HK-2 (cell line): ENCODE measurements at regions not wholly inside any gene's neighbourhood (a gene's known extent, or its start where the extent isn't known, plus 50 kb on each side); places are given as distances from the start of the nearest gene placed in this dataset.

Experiments
- DNase-seq: peaks from one replicate; pipeline ENCODE4 v3.0.0-alpha.2; 2018; ENCODE audit not compliant: unreplicated experiment

DNA sequence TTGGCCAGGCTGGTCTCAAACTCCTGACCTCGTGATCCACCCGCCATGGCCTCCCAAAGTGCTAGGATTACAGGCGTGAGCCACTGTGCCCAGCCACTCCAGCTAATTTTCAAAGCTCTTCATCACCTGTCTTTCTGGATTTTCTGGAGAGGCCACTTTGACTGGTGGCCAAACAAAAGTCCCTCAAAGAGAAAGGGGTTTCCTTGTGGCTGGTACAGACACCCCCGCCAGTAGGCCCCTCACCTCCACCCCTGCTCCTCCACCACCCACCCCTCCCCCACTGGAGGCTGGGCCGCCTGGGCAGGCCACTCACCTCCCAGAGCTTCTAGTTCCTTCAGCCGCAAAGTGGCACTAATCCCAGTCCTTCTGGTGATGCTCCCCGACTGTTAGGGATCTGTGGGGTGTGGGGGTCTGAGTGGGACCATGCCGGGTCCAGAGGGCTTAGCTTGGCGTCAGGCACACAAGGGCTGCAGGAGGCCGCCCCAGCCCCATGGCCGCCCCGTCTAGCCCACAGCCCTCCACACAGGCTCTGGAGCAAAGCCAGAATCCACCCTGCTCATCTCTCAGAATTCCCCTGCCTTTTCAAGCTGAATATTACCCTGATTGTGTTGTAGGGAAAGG lies 182.0 kb upstream of the IER5L start:
- DNase-seq, result no peak

DNA sequence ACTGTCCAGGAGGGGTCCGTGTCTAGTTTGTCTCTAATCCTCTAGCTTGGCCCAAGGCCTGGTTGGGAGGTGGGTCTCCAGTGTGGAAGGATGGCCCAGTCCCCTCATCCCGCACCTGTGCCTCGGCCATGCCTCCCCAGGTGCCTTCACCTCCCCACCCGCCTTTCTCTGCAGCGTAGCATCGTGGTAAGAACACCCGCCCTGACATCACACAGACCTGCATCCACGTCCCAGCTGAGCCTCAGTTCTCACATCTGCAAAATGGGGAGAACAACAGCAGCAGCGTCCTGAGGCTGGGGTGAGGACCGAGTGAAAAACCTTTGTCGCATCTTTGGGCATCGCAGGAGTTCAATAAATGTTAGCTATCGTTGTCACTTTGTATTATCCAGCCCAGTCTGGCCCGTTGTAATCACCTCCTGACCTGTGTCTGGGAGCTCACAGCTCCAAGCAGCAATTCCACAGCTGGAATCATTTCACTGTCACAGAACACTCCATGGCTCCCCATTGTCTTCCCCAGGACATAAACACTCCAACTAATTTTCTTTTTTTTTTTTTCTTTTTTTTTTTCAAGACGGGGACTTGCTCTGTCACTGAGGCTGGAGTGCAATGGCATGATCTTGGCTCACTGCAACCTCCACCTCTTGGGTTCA lies 181.2 kb upstream of the IER5L start:
- DNase-seq, result no peak

DNA sequence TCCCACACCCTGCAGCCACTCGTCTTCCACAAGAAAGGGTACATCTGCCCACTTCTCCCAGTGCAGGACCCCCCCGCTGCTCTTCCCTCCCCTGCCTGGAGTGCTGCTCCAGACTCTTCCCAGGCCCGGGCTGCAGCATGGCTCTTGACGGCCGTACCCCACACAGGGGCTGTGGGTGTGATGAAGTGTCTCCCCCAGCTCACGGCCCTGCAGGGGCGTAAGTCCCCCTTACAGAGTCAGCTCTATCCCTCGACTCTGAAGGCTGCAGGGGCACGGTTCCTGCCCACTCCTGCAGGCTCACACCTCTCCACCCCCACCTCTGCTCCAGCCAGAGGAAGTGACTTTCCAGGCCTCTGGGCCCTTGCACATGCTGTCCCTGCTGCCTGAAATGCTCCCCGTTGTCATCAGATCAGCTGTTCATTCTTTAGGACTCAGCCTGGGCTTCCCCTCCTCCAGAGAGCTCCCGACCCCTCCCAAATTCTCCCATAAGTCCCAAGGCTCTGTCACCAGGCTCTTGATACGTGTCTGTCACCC lies 180.6 kb upstream of the IER5L start:
- no peak for DNase-seq

DNA sequence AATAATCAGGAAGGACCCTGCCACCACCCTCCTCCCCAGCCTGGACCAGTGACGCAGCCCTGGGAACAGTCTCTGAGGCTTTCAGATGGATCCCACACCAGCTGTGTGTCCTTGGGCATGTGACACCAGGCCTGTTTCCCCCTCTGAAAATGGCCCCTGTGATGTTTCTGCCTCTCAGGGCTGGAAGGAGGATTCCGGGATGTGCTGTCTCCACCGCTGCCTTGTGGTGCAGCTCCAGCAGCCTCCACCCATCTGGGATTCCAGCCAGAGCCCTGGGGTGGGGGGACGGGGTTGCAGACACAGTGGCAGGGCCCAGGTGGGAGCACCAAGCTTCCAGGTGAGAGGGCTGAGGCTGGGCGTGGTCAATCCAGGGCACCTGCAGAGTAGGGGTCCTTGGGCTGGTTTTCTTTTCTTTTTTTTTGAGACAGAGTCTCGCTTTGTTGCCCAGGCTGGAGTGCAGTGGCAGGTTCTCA lies 179.7 kb upstream of the IER5L start:
- DNase-seq, result no peak

DNA sequence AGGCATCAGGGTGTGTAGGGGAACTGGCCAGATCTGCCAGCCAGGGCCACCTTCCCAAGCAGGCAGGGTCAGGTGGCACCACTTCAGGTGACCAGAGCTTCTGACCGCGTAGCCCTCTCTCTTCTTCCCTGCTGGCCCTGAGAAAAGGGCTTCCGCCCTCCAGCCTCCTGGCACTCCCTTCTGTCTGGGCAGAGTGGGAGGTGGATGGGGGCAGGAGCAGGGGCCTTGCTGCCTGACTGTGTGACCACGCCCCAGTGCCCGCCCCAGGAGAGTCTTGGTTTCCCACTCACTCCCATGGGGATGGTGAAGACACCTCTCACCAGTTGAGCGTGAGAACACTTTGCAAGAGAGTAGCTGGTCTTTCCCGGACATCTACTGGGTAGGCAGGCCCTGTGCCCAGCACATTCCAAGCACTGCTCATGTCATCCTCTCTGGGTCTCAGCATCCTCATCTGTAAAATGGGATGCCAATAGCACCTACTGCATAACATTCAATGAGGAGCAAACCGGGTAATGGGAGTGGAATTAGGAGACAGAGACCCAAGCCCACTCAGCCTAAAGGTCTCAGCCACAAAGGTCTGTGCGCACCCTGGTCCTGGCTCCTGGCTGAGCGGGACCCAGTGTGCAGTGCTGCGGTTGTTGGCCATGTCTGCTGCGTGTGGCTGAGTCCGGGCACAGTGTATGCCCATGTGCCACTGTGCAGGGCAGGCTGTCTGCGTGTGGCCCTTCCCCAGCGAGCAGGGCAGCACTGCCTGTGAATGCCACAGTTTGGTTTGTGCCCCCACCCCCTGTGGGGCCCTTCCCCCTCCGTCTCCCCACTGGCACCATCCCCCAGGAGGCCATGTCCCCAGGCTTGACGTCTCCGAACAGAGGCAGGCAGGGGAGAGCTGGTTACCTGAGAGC lies 179.1 kb upstream of the IER5L start:
- DNase-seq, result no peak

DNA sequence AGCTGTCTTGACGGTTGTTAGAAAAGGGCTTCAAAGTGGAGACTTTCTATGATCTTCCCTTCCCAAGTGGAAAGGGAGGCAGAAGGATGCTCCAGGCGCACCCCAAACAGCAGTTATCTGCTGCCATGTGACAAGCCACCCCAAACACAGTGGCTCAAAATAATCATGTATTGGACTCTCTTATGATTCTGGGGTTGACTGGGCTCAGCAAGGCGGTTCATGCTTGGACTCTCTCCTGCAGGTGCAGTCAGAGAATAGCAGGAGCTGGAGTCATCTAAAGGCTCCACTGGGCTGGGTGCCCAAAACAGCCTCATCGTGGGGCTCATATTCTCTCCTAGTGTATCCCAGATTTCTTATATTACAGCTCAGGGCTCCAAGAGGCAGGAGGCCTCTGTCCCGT lies 177.6 kb upstream of the IER5L start:
- DNase-seq, result no peak

DNA sequence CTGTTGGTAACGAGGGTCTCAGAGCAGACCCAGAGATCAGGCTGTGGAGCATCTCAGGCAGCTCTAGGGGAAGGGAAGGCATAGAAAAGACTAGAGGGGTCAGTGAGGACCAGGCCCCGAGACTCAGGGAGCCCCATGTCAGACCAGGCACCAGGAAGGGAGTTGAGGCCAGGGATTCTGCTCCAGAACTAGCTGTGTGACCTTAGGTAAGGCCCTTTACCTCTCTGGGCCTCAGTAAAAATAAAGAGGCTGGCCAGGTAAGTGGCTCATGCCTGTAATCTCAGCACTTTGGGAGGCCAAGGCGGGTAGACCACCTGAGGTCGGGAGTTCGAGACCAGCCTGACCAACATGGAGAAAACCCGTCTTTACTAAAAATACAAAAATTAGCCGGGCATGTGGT lies 176.4 kb upstream of the IER5L start:
- DNase-seq, result no peak

DNA sequence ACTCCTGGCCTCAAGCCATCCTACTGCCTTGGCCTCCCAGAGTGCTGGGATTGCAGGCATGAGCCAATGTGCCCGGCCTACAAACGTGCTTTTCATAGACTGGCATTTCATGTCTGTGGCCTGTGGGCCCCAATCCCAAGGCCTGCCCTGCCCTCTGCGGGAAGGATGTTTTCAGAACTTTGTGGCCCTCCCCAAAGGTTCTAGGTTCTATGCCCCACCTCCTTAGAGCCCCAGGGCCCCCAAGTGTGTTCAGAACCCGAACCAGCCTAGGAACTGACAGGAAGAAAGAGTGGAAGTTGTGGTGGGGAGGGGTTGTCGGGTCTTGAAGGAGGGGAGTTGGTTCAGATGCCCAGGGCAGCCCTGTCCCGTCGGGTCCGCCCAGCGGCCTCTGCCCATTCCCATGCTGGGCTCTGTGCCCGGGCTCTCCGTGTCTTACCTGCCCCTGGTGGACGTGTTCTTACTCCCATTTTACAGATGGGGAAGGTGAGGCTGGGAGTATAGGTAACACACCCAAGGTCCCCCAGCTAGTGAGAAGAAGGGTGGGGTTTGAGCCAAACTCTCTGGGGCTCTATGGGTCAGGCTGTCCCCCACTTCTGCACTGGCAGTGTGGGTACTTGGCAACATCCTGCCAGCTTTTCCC lies 175.8 kb upstream of the IER5L start:
- DNase-seq, result no peak

DNA sequence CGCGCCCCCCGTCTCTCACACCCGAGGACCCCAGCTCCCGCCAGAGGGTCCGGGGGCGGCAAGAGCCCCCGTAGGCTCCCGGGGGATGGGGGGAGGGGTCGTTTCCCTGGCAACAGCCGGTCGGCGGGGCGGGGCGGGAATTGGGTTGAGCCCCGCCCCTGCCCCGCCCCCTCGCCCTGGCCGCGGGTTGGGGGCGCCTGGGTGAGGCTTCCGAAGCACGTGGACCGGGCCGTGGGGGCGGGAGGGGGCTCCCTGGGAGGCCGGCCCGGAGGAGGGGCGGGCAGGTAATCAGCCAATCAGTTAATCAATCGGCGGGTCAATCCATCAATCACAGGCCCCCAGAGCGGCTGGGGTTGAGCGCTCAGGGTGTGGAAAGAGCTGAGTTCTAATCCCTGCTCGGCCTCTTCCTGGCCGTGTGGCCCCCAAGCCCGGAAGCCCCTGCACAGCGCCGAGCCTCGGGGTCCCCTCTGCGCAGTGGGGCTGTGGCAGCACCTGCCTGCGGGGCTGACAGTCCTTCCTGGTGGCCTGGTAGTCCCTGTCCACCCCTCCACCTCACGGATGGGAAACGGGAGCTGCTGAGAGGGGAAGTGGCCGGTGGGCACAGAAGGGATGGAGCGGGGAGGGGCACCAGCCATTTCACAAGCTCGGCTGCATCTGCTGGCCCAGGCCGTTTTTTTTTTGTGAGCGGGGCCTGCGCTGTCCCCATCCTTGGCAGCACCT lies 174.2 kb upstream of the IER5L start:
- DNase-seq, result no peak

DNA sequence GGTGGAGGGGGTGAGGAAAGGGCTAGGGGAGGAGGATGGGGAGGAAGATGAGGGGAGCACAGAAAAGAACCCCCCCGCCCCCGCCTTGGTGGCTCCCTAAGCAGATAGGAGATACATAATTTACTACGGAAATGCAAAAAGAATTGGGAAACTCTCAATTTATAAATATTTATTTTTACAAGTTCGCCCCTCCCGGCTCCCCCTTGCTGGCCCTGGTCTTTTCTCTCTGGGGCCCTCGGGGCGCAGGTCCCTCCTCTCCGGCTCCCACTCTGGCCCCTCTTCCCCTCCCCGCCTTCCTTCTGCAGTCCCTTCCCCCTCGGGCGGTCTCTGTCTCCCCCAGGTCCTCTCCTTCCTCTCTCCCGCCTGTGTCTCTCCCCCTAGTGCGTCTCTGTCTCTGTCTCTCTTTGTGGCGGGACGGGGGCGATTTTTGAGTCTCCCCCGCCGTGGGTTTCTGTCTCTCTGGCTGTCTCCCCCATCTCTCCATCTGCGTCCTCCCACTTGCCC lies 173.6 kb upstream of the IER5L start:
- DNase-seq, result no peak

DNA sequence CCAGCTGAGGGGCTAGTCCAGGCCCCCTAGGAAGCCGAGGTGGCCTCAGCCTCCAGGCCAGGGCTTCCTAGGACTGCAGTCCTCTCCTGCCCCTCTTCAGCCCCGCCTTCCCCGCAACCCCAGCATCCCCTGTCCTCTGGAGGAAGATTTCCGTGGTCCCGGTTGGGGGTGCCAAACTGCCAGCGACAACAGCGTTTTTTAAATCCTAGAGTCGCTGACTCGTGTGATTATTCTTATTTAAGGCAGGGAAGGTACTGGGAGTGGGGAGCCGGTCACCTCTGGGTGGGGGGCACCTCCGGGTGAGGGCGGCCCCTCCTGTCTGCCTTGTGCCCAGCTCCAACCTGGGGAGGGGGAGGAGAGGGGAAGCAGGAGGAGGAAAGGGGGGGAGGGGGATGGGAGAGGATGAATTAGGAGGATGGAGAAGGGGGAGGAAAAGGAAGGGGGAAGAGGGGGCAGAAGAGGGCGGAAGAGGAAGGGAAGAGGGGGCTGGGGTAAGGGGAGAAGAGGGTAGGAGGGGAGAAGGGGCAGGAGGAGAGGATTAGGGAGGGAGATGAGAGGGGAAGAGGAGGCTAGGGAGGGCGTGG lies 173.1 kb upstream of the IER5L start:
- no peak for DNase-seq

DNA sequence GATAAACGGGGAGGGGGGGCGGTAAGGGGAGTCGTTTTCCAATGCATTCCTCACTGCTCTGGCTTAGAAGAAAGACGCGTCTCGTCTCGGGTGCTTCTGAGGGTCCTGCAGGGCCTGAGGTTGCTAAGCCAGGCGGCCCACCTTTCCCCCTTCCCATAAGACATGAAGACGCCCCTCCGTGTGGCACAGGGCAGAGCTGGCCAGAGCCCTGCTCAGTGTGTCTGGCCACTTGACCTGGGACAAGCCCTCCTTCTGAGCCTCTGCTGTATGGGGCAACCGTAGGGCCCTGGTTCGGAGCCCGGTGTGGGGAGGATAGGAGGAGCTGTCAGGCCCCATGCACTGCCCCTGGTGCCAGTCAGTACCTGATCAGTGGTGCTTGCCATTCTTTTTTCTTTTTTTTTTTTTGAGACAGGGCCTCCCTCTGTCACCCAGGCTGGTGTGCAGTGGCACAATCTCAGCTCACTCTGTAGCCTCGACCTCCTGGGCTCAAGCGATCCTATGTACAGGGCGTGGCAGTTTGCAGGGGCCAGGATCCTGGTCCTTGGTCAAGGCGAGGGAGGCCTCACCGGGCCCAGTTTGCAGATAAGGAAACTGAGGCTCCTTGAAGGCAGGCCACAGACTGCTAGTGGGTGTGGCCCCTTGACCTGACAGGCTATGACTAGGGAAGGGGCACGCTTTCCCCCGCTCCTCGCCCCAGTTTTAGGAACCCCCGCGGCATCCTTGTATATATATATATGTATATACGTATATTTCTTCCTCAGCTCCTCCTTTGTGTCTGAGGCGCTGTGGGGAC lies 172.3 kb upstream of the IER5L start:
- DNase-seq, result no peak

DNA sequence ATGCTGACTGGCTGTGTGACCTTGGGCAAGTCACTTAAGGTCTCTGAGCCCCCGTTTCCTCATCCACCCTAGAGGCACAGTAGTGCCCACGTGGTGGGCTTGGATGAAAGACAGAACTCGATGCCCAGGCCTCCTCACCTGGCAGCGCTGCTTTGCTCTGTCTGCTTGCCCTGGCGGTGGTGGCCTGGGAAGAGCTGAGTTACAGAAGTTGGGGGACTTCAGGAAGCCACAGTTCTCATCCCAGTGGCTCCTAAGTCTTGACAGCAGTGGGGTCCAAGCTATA lies 171.5 kb upstream of the IER5L start:
- DNase-seq, result no peak

DNA sequence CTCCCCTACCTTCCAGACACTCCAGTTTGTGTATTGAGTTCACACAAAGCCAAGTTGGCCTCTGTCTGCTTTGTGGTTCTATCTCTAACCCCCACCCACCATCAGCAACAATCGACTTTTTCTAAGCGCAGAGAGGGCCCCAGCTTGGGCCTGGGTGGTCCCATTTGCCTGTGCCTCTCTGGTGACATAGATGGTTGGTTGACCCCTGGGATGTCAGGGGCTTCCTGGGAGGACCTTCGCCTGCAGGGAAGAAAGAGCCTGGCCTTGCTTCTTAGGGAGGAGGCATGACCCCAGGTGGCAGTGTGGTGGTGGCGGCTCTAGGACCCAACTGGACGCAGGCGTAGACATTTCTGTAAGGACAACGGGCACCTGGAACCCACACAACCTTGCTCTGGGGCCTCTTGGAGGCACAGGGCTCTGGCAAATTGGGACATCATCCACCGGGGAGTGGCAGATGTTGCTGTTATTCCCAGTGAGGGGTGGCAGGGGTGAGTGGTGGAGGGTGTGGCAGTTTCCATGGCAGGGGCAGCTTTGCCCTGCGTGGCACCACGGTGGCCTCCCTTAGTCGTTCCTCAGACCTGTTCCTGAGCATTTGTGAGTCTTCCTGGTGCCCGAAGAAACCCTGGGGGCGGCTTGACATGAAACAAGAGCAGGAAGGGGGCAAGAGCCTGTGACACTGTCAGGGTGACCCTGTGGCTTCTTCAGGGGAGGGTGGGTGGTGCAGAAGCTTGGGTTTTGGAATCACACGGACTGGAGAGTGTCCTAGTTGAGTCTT lies 171.0 kb upstream of the IER5L start:
- no peak for DNase-seq

DNA sequence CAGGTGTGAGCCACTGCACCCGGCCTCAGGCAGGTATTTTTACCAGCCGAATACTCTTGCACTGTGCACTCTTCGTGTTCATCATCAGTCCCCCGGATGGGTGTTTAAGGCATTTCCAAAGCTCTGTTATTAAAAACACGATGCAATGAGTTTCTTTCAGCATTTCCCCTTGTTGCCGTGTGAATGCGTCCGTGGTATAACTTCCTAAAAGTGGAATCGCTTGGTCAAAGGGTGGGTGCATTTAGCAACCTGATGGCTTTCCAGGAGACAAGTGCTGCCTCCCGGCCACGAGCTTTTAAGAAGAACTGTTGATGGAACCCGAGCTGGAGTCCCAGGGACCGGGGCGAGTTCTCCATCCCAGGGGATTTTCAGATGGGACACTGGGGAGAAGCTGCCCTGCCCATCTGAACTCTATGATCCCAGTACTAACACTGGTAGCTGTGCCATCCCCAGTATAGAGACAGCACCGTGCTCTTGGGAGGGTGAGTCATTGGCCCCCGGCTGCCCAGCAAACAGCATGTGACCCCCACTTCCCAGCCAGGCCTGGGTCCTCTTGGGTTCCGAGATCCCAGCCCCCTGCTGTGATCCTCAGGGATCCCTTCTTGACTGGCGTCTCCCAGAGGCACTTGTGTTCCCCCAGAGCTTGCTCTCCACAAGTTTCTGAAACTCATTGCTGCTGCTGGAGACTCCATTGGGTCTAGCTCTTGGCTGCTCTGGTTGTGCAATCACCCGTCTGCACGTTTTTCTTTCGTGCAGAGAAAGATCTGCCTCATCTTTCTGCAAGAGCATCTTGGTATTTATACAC lies 169.5 kb upstream of the IER5L start:
- no peak for DNase-seq

DNA sequence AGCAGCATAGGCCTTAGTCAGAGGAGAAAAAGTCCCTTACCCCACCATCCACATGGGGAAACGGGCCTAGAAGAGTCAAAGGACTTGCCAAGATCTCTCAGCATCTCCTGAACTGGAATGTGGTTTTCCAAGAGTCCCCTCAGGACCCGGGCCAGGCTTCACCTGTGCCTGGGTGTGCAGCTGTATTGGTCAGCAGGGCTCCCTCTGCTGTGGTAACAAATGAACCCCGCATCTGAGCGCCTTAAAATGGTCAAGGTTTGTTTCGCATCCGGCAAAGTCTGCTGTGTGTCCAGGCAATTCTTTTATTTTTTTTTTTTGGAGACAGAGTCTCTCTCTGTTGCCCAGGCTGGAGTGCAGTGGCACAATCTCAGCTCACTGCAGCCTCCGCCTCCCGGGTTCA lies 168.0 kb upstream of the IER5L start:
- DNase-seq, result no peak

DNA sequence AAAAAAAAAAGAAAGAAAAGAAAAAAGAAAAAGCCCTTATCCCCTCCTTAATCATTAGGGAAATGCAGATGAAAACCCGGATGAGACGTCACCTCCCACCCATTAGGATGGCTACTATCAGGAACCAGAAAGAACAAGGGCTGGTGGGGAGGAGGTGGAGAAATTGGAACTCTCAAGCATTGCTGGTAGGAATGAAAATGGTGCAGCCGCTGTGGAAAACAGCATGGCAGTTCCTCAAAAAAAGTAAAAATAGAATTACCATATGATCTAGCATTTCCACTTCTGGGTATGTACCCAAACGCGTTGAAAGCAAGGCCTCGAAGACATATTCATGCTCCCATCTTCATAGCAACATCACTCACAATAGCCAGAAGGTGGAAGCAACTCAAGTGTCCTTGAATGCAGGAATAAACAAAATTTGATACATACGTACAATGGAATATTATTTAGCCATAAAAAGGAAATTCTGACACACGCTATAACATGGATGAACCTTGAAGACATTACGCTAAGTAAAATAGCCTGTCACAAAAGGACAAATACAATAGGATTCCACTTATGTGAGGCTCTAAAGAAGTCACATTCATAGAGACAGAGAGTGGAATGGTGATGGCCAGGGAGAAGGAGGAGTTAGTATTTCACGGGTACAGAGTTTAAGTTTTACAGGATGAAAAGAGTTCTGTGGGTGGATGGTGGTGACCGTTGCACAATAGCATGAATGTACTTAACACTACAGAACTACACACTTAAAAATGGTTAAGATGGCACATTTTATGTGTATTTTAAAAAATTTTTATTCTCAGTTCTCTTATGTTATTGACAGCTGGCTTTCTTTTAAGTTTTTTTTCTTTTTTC lies 166.8 kb upstream of the IER5L start:
- no peak for DNase-seq
